Mesodermal cell (in vitro differentiated cells): ENCODE measurements at regions not wholly inside any gene's neighbourhood (a gene's known extent, or its start where the extent isn't known, plus 50 kb on each side); places are given as distances from the start of the nearest gene placed in this dataset.

Source experiments
- H3K27ac ChIP-seq: 2 replicates; pipeline ENCODE4 v1.7.0; 2013; ENCODE audit warnings: mild to moderate bottlenecking, low read depth, low read length, moderate library complexity; ENCODE audit not compliant: severe bottlenecking
- H3K36me3 ChIP-seq: 2 replicates; pipeline ENCODE4 v1.7.1; 2013; ENCODE audit warnings: mild to moderate bottlenecking, low read length, moderate library complexity; ENCODE audit not compliant: control insufficient read depth, insufficient read depth
- H3K4me1 ChIP-seq: one replicate; pipeline ENCODE4 v1.7.1; 2013; ENCODE audit warnings: mild to moderate bottlenecking, low read length; ENCODE audit not compliant: insufficient read depth, control insufficient read depth, poor library complexity, severe bottlenecking
- H3K4me3 ChIP-seq: 2 replicates; pipeline ENCODE4 v1.7.0; 2013; ENCODE audit warnings: low read length, control low read depth, mild to moderate bottlenecking; ENCODE audit not compliant: insufficient read depth, poor library complexity, severe bottlenecking; ENCODE audit errors: extremely low read depth
- H3K9me3 ChIP-seq: 2 replicates; pipeline ENCODE4 v1.7.1; 2013; ENCODE audit warnings: mild to moderate bottlenecking, low read length, moderate library complexity; ENCODE audit not compliant: control insufficient read depth
- WGBS, 2 experiments: methylation state at CpG; one replicate each; pipeline ENCODE4 v1.1.5; 2013; ENCODE audit warnings: missing lambda C conversion rate in 2 of 2; ENCODE audit not compliant: insufficient coverage in 2 of 2; 5-methylcytosine and 5-hydroxymethylcytosine counted together

GRCh38 chr4:125481334-125482045 lies 166.7 kb downstream of the FAT4 start:
- 100% methylated on average over 1 to 6 of the region's 9 CpGs for WGBS, 2 experiments
- H3K36me3 ChIP-seq = no peaks in the 10 kb centered on the region
- H3K9me3 ChIP-seq = no peaks in the 10 kb centered on the region
- no peaks in the 10 kb centered on the region for H3K4me1 ChIP-seq
- no peak overlapping the region for H3K27ac ChIP-seq
- H3K4me3 ChIP-seq = no peak overlapping the region

DNA sequence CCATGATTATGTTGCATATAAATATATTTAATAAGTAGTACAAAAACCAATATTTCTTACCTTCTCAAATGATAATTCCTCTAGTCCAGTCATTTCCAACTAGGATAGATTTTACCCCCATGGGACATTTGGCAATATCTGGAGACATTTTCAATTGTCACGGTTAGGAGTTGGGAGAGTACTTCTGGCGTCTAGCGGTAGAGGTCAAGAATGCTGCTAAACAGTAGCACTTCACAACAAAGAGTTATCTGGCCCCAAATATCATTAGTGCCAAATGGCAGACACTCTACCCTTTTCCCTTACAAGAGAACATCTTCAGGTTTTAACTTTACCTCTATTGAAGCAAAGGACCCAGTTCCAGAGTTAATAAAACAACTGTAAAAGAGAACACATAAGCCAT lies 168.1 kb downstream of the FAT4 start:
- H3K4me3 ChIP-seq = no peak overlapping the region
- WGBS, 2 experiments = 100% methylated on average over 1 of the region's 3 CpGs; no CpG with 5 or more reads in 1 of the 2 experiments
- no peaks in the 10 kb centered on the region for H3K36me3 ChIP-seq
- H3K9me3 ChIP-seq = no peaks in the 10 kb centered on the region
- H3K27ac ChIP-seq = no peak overlapping the region
- H3K4me1 ChIP-seq = no peaks in the 10 kb centered on the region

GRCh38 chr4:125483278-125483677 lies 168.5 kb downstream of the FAT4 start:
- Histone ChIP-seq H3K4me3 (no peak overlapping the region), H3K27ac (no peak overlapping the region), H3K9me3 (no peaks in the 10 kb centered on the region), H3K4me1 (no peaks in the 10 kb centered on the region), H3K36me3 (no peaks in the 10 kb centered on the region)
- WGBS, 2 experiments = no CpG with 5 or more reads among the region's 3 CpGs

DNA sequence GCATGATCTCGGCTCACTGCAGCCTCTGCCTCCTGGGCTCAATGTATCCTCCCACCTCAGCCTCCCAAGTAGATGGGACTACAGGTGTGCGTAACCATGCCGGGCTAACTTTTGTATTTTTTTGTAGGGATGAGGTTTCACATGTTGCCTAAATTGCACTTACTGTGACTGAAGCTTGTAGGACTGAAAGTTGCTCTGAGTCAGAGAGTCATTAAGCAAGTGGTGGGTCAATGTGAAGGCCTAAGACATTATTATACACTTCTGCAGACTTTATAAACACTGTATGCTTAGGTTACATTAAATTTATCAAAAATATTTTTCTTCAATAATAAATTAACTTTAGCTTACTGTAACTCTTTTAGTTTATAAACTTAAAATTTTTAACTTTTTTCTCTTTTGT lies 170.2 kb downstream of the FAT4 start:
- H3K4me3 ChIP-seq = no peak overlapping the region
- 75 to 100% methylated on average over 1 to 2 of the region's 3 CpGs for WGBS, 2 experiments
- H3K27ac ChIP-seq = no peak overlapping the region
- peaks cover 2% of the 10 kb centered on the region for H3K36me3 ChIP-seq
- no peaks in the 10 kb centered on the region for H3K9me3 ChIP-seq
- H3K4me1 ChIP-seq = no peaks in the 10 kb centered on the region

GRCh38 chr4:125486351-125486750 lies 171.6 kb downstream of the FAT4 start:
- WGBS, 2 experiments = 43 to 67% methylated on average over 1 of the region's 3 CpGs

DNA sequence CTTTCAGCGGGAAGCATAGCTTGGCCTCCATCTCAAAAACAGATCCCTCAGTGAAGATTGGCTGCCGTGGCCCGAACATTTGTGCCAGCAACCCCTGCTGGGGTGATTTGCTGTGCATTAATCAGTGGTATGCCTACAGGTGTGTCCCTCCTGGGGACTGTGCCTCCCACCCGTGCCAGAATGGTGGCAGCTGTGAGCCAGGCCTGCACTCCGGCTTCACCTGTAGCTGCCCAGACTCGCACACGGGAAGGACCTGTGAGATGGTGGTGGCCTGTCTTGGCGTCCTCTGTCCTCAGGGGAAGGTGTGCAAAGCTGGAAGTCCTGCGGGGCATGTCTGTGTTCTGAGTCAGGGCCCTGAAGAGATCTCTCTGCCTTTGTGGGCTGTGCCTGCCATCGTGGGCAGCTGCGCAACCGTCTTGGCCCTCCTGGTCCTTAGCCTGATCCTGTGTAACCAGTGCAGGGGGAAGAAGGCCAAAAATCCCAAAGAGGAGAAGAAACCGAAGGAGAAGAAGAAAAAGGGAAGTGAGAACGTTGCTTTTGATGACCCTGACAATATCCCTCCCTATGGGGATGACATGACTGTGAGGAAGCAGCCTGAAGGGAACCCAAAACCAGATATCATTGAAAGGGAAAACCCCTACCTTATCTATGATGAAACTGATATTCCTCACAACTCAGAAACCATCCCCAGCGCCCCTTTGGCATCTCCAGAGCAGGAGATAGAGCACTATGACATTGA lies 175.4 kb downstream of the FAT4 start:
- Histone ChIP-seq H3K27ac (no peak overlapping the region), H3K4me1 (no peaks in the 10 kb centered on the region), H3K36me3 (peaks cover 9% of the 10 kb centered on the region), H3K9me3 (no peaks in the 10 kb centered on the region), H3K4me3 (no peak overlapping the region)
- WGBS, 2 experiments = 90 to 92% methylated on average over 12 of the region's 15 CpGs

More at GRCh38 chr4:125486351-125486750, 171.6 kb downstream of the FAT4 start:
- no peaks in the 10 kb centered on the region for H3K4me1 ChIP-seq
- no peak overlapping the region for H3K27ac ChIP-seq
- no peak overlapping the region for H3K4me3 ChIP-seq
- no peaks in the 10 kb centered on the region for H3K9me3 ChIP-seq
- peaks cover 9% of the 10 kb centered on the region for H3K36me3 ChIP-seq

DNA sequence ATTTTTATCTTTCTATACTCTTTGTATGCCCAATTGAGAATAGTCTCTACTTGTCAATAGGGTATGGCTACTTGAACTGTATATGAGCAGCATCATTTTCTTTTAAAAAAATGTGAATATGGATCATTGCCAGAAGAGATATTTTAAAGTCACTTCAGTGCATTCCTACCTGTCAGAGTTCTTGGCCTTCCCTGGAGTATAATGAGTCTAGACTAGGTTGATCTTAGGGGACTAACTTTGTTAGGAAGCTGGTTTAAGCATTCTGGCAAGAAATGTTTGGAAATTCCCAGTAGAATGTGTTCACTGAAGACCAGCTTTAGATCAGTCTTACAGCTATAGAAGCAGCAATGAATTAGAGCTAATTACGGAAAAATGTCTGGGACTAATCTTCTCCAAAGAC lies 178.2 kb downstream of the FAT4 start:
- Histone ChIP-seq H3K9me3 (no peaks in the 10 kb centered on the region), H3K4me1 (no peaks in the 10 kb centered on the region), H3K27ac (no peak overlapping the region), H3K4me3 (no peak overlapping the region), H3K36me3 (peaks cover 9% of the 10 kb centered on the region)
- WGBS, 2 experiments = no CpG with 5 or more reads among the region's 1 CpG

GRCh38 chr4:125497861-125498260 lies 183.1 kb downstream of the FAT4 start:
- Histone ChIP-seq H3K9me3 (no peaks in the 10 kb centered on the region), H3K27ac (no peak overlapping the region), H3K4me1 (no peaks in the 10 kb centered on the region), H3K4me3 (no peak overlapping the region), H3K36me3 (no peaks in the 10 kb centered on the region)
- 80% methylated on average over 1 of the region's 1 CpG for WGBS, 2 experiments

DNA sequence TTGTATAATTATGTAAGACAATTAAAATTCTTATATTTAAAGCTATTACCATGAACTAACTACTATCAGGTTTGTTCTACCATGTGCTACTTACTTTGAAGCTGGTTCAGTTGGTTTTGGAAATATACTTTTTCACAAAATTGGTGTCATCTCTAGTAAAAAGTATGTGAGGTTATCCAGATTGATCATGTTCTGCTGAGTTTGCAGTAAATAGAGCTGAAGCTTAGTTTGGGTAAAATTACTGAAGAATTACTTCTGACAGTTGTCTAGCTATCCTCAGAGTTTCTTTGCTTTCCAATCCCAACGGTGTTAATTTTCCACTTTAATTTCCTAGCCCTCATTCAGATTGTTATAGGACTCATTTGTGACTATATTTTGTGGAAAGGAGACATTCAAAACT lies 184.2 kb downstream of the FAT4 start:
- H3K27ac ChIP-seq = no peak overlapping the region
- no peak overlapping the region for H3K4me3 ChIP-seq
- no peaks in the 10 kb centered on the region for H3K4me1 ChIP-seq
- H3K36me3 ChIP-seq = no peaks in the 10 kb centered on the region
- no CpG with 5 or more reads among the region's 1 CpG for WGBS, 2 experiments
- no peaks in the 10 kb centered on the region for H3K9me3 ChIP-seq

GRCh38 chr4:125501090-125501489 lies 186.3 kb downstream of the FAT4 start:
- Histone ChIP-seq H3K27ac (no peak overlapping the region), H3K9me3 (no peaks in the 10 kb centered on the region), H3K4me3 (no peak overlapping the region), H3K4me1 (no peaks in the 10 kb centered on the region), H3K36me3 (no peaks in the 10 kb centered on the region)
- WGBS, 2 experiments = no CpG with 5 or more reads among the region's 3 CpGs

- 73 to 78% methylated on average over 4 of the region's 4 CpGs for WGBS, 2 experiments
- no peak overlapping the region for H3K27ac ChIP-seq
- no peaks in the 10 kb centered on the region for H3K9me3 ChIP-seq
- H3K4me3 ChIP-seq = no peak overlapping the region
- H3K36me3 ChIP-seq = no peaks in the 10 kb centered on the region
- H3K4me1 ChIP-seq = no peaks in the 10 kb centered on the region
Measured at GRCh38 chr4:125501568-125501967, 186.8 kb downstream of the FAT4 start.
